Smooth muscle cell (in vitro differentiated cells): ENCODE measurements at regions not wholly inside any gene's neighbourhood (a gene's known extent, or its start where the extent isn't known, plus 50 kb on each side); places are given as distances from the start of the nearest gene placed in this dataset.
"Not testable (repeated sequence)": the region's sequence is repeated elsewhere in the genome, so short reads cannot be mapped to it uniquely, and the experiment has no call there.

Experiments used
- DNase-seq: peaks from one replicate; lab custom pipeline; 2025; ENCODE audit not compliant: unreplicated experiment; lab: John Stamatoyannopoulos, UW
- H2AFZ ChIP-seq: fragments of 200-600 bp; sonication (generic); 2 replicates; pipeline ENCODE4 v1.6.0; 2016; ENCODE audit warnings: antibody characterized with exemption, low read depth, mild to moderate bottlenecking
- H3F3A ChIP-seq: fragments of 200-600 bp; sonication (generic); 2 replicates; pipeline ENCODE4 v1.6.0; 2017; ENCODE audit warnings: antibody characterized with exemption, low read depth
- H3K27ac ChIP-seq: fragments of 200-600 bp; sonication (generic); 2 replicates; pipeline ENCODE4 v1.5.1; 2016; ENCODE audit warnings: low read depth, mild to moderate bottlenecking
- H3K27me3 ChIP-seq: fragments of 200-600 bp; sonication (generic); 2 replicates; pipeline ENCODE4 v1.6.1; 2016; ENCODE audit warnings: low read depth, mild to moderate bottlenecking
- H3K36me3 ChIP-seq: fragments of 200-600 bp; sonication (generic); 2 replicates; pipeline ENCODE4 v1.5.1; 2016; ENCODE audit warnings: low read depth
- H3K4me1 ChIP-seq: fragments of 200-600 bp; sonication (generic); 2 replicates; pipeline ENCODE4 v1.5.1; 2016; ENCODE audit warnings: low read depth
- H3K4me2 ChIP-seq: fragments of 200-600 bp; sonication (generic); 2 replicates; pipeline ENCODE4 v1.6.0; 2016; ENCODE audit warnings: mild to moderate bottlenecking
- H3K4me3 ChIP-seq: fragments of 200-600 bp; sonication (generic); 2 replicates; pipeline ENCODE4 v1.5.1; 2016; ENCODE audit warnings: mild to moderate bottlenecking
- H3K79me2 ChIP-seq: fragments of 200-600 bp; sonication (generic); 2 replicates; pipeline ENCODE4 v1.6.0; 2016; ENCODE audit warnings: low read depth, mild to moderate bottlenecking
- H3K9ac ChIP-seq: fragments of 200-600 bp; sonication (generic); 2 replicates; pipeline ENCODE4 v1.6.0; 2016; ENCODE audit warnings: low read depth
- H3K9me3 ChIP-seq: fragments of 200-600 bp; sonication (generic); replicated peaks from 2 replicates; pipeline ENCODE4 v1.5.1; 2016; ENCODE audit warnings: low read depth
- H4K20me1 ChIP-seq: fragments of 200-600 bp; sonication (generic); 2 replicates; pipeline ENCODE4 v1.6.0; 2016; ENCODE audit warnings: low read depth
- WGBS: methylation state at CpG from one replicate; pipeline ENCODE4 v1.1.7; 2016; ENCODE audit warnings: low lambda C conversion rate; 5-methylcytosine and 5-hydroxymethylcytosine counted together

DNA sequence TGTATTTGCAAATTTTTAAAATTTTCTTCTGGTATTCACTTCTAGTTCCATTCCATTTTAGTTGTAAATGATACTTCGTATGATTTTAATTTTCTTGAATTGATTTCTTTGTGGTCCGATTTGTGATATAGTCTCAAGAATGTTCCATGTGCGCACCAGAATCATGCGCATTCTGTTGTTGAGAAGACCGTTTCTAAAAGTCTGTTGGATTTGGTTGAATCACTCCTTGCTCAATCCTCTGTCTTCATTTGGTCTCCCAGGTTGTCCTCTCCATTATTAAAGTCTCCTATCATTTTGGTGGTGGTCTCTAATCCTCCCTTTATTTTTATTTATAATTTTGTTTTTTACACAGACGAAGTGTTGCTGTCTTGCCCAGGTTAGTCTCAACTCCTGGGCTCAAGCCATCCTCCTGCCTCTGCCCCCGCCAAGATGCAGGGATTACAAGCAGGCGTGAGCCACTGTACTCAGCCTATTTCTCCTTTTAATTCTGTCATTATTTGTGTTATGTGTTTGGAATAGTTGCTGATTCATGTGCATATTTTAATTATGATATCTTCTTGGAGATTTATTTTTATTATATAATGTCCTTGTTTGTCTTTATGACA is 1490.8 kb downstream of the FOXD4L5 start:
- DNase-seq, result not testable (repeated sequence)

DNA sequence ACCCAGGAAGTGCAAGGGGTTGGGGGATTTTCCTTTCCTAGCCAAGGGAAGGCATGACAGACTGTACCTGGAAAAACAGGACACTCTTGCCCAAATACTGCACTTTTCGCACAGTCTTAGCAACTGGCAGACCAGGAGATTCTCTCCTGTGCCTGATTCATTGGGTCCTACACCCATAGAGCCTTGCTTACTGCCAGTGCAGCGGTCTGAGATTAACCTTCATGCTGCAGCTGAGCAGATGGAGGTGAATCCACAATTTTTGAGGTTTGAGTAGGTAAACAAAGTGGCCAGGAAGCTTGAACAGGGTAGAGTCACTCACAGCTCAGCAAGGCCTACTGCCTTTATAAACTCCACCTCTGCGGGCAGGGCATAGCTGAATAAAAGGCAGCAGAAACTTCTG is 1497.6 kb downstream of the FOXD4L5 start:
- H4K20me1 ChIP-seq, DNase-seq, H3K9ac ChIP-seq, H3K36me3 ChIP-seq, H2AFZ ChIP-seq, H3K9me3 ChIP-seq, H3K27ac ChIP-seq, H3K27me3 ChIP-seq, H3K4me1 ChIP-seq, H3K4me2 ChIP-seq, H3K4me3 ChIP-seq, H3K79me2 ChIP-seq, H3F3A ChIP-seq: not testable (repeated sequence)
- 26% methylated on average over 3 of the region's 3 CpGs for WGBS

More for the DNA sequence above, 1490.8 kb downstream of the FOXD4L5 start:
- H3K9ac ChIP-seq, H3K4me2 ChIP-seq, H3K79me2 ChIP-seq, H3K27ac ChIP-seq, H3K27me3 ChIP-seq, H2AFZ ChIP-seq, H3F3A ChIP-seq, H3K36me3 ChIP-seq, H4K20me1 ChIP-seq, H3K4me1 ChIP-seq, H3K4me3 ChIP-seq, H3K9me3 ChIP-seq: not testable (repeated sequence)
- 57% methylated on average over 8 of the region's 8 CpGs for WGBS

GRCh38 chr9:63785059-63785458 is 1500.0 kb downstream of the FOXD4L5 start:
- H3K79me2 ChIP-seq, H3K4me2 ChIP-seq, H3K27me3 ChIP-seq, H3K4me1 ChIP-seq, H2AFZ ChIP-seq, H3F3A ChIP-seq, H3K9ac ChIP-seq, H3K9me3 ChIP-seq, H3K36me3 ChIP-seq, DNase-seq, H4K20me1 ChIP-seq, H3K4me3 ChIP-seq, H3K27ac ChIP-seq: not testable (repeated sequence)
- WGBS, result 79% methylated on average over 15 of the region's 15 CpGs

GRCh38 chr9:63784421-63784820 is 1500.6 kb downstream of the FOXD4L5 start:
- H3K36me3 ChIP-seq, DNase-seq, H2AFZ ChIP-seq, H3K4me2 ChIP-seq, H3K27me3 ChIP-seq, H3K4me1 ChIP-seq, H3F3A ChIP-seq, H4K20me1 ChIP-seq, H3K79me2 ChIP-seq, H3K27ac ChIP-seq, H3K4me3 ChIP-seq, H3K9me3 ChIP-seq, H3K9ac ChIP-seq: not testable (repeated sequence)
- WGBS, result 86% methylated on average over 20 of the region's 21 CpGs

GRCh38 chr9:63781817-63782439 is 1503.1 kb downstream of the FOXD4L5 start:
- not testable (repeated sequence) for H2AFZ ChIP-seq, H3K9me3 ChIP-seq, H3K27ac ChIP-seq, H3F3A ChIP-seq, H3K36me3 ChIP-seq, H3K27me3 ChIP-seq, H4K20me1 ChIP-seq, H3K4me1 ChIP-seq, H3K4me3 ChIP-seq, H3K79me2 ChIP-seq, H3K9ac ChIP-seq, H3K4me2 ChIP-seq, DNase-seq
- WGBS, result 90% methylated on average over 28 of the region's 33 CpGs

- H3K27ac ChIP-seq, H3K4me1 ChIP-seq, H3K4me2 ChIP-seq, H3K36me3 ChIP-seq, DNase-seq, H2AFZ ChIP-seq, H4K20me1 ChIP-seq, H3K27me3 ChIP-seq, H3K4me3 ChIP-seq, H3F3A ChIP-seq, H3K9ac ChIP-seq, H3K79me2 ChIP-seq, H3K9me3 ChIP-seq: not testable (repeated sequence)
- 90% methylated on average over 35 of the region's 35 CpGs for WGBS
Observed at GRCh38 chr9:63781390-63781789, 1503.6 kb downstream of the FOXD4L5 start.

- 32% methylated on average over 6 of the region's 7 CpGs for WGBS
- not testable (repeated sequence) for H3F3A ChIP-seq, H3K4me1 ChIP-seq, H3K36me3 ChIP-seq, H3K4me2 ChIP-seq, H3K9me3 ChIP-seq, H3K27me3 ChIP-seq, H4K20me1 ChIP-seq, H3K4me3 ChIP-seq, DNase-seq, H2AFZ ChIP-seq, H3K79me2 ChIP-seq, H3K9ac ChIP-seq, H3K27ac ChIP-seq
Observed at GRCh38 chr9:63776220-63776619, 1508.8 kb downstream of the FOXD4L5 start.

GRCh38 chr9:63775092-63775426 is 1510.0 kb downstream of the FOXD4L5 start:
- H3K79me2 ChIP-seq, H2AFZ ChIP-seq, H3K4me1 ChIP-seq, H3K9ac ChIP-seq, H3K27me3 ChIP-seq, H3K4me3 ChIP-seq, DNase-seq, H4K20me1 ChIP-seq, H3K4me2 ChIP-seq, H3K9me3 ChIP-seq, H3K27ac ChIP-seq, H3K36me3 ChIP-seq, H3F3A ChIP-seq: not testable (repeated sequence)
- 83% methylated on average over 7 of the region's 14 CpGs for WGBS
